ENCODE measurements at regions not wholly inside any gene's neighbourhood (a gene's known extent, or its start where the extent isn't known, plus 50 kb on each side); places are given as distances from the start of the nearest gene placed in this dataset.

DNA sequence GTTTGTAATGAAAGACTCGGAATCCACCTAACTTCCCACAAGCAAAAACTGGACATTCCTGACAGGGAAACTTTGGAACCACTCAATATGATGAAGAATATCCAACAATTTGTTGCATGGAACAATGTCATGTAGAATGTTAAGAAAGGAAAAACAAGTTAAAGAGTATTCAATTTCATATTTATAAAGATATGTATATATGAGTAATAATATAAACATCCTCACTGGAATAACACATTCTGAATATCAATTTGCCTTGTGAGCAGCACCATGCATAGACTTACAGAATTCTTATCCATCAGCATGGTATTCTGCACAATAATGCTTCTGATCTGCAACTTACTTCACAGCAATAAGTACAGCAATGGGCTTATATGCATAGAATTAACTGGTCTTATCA, 650.3 kb downstream of the SEMA5A start:
- H3K9me3 ChIP-seq (replicated peaks; ENCODE audit: control insufficient read depth, insufficient read depth, low read length): no peaks in the 10 kb centered on the region
- H3K36me3 ChIP-seq (ENCODE audit: control insufficient read depth in 2 of 2, insufficient read depth in 2 of 2, low read length in 1 of 2): no peaks in the 10 kb centered on the region
- FAIRE-seq (no peak), DNase-seq (ENCODE audit: low read depth, low spot score) (no peak), ATAC-seq (no peak)
- no peak overlapping the region for H3K4me3 ChIP-seq
- POLR2A ChIA-PET: no interaction called here
- TF ChIP-seq BRCA1 (IDR thresholded peaks at IDR 0.05; ENCODE audit: low read depth, low read length) (no peak), LARP7 (IDR thresholded peaks at IDR 0.05) (no peak), RBBP5 (conservative IDR thresholded peaks at IDR 0.05) (no peak), POLR2AphosphoS2 (IDR thresholded peaks at IDR 0.05; ENCODE audit: low read depth, low read length) (no peak), ETV6 (conservative IDR thresholded peaks at IDR 0.05 in 1 of 2, IDR thresholded peaks at IDR 0.05 in 1 of 2; ENCODE audit: borderline replicate concordance in 1 of 2, low read depth in 1 of 2) (no peak)
- H4K20me1 ChIP-seq (ENCODE audit: control insufficient read depth, insufficient read depth): no peaks in the 10 kb centered on the region
- SMC1A ChIA-PET (ENCODE audit: uncharacterized antibody, unreplicated experiment): no interaction called here
- no TSS peak for BruUV-seq (replicated peaks)
- H2AFZ ChIP-seq (ENCODE audit: control insufficient read depth, low read depth, low read length): no peak overlapping the region
- no peaks in the 10 kb centered on the region for H3K4me1 ChIP-seq (ENCODE audit: control insufficient read depth, insufficient read depth, low read length)
- no peak overlapping the region for H3K27ac ChIP-seq (ENCODE audit: control insufficient read depth, insufficient read depth)
- H3K27me3 ChIP-seq (replicated peaks in 1 of 2; ENCODE audit: control insufficient read depth in 2 of 2, insufficient read depth in 2 of 2, low read length in 1 of 2): no peaks in the 10 kb centered on the region
- no peak overlapping the region for H3K4me2 ChIP-seq (ENCODE audit: control insufficient read depth, insufficient read depth)
- no peaks in the 10 kb centered on the region for H3K79me2 ChIP-seq (ENCODE audit: control insufficient read depth, insufficient read depth, low read length)
- CTCF ChIA-PET: no interaction called here
- RAD21 ChIA-PET (ENCODE audit: unreplicated experiment): no interaction called here
- no peak overlapping the region for H3K9ac ChIP-seq (ENCODE audit: control insufficient read depth, insufficient read depth, low read length)
- WGBS (ENCODE audit: insufficient coverage, insufficient replicate concordance, low lambda C conversion rate, missing lambda C conversion rate): 30% methylated on average over 1 of the region's 1 CpG
- intact Hi-C loops (cut with micrococcal nuclease; ENCODE audit: unreplicated experiment): no loop called here
- in situ Hi-C loops (cut with MboI): no loop called here

- 22% methylated on average over 5 of the region's 5 CpGs for WGBS (ENCODE audit: insufficient coverage, insufficient replicate concordance, low lambda C conversion rate, missing lambda C conversion rate)
- no TSS peak for BruUV-seq (replicated peaks)
- TF ChIP-seq ZZZ3 (IDR thresholded peaks at IDR 0.05; ENCODE audit: control insufficient read depth, insufficient read length, low read depth) (no peak), BCL3 (IDR thresholded peaks at IDR 0.05; ENCODE audit: borderline replicate concordance, insufficient read depth, low read depth, low read length, poor library complexity, severe bottlenecking) (no peak), ZNF217 (IDR thresholded peaks at IDR 0.05) (no peak), NFYA (IDR thresholded peaks at IDR 0.05; ENCODE audit: borderline replicate concordance, low read depth, low read length) (no peak), IKZF2 (IDR thresholded peaks at IDR 0.05) (no peak), E2F8 (IDR thresholded peaks at IDR 0.05; ENCODE audit: low read depth, partially characterized antibody) (no peak), EP300 (IDR thresholded peaks at IDR 0.05; ENCODE audit: borderline replicate concordance in 1 of 2, control insufficient read depth in 1 of 2, low read depth in 2 of 2, low read length in 2 of 2) (no peak), KLF5 (IDR thresholded peaks at IDR 0.05; ENCODE audit: partially characterized antibody) (no peak), MEF2B (IDR thresholded peaks at IDR 0.05; ENCODE audit: partially characterized antibody, poor library complexity, severe bottlenecking) (no peak), RBBP5 (conservative IDR thresholded peaks at IDR 0.05) (no peak), SREBF1 (IDR thresholded peaks at IDR 0.05; ENCODE audit: low read length) (no peak)
Observed at GRCh38 chr5:8897316-8897715, 648.6 kb downstream of the SEMA5A start.

More at GRCh38 chr5:8897316-8897715, 648.6 kb downstream of the SEMA5A start:
- no peaks in the 10 kb centered on the region for H4K20me1 ChIP-seq (ENCODE audit: control insufficient read depth, insufficient read depth)
- no peaks in the 10 kb centered on the region for H3K4me1 ChIP-seq (ENCODE audit: control insufficient read depth, insufficient read depth, low read length)
- no peak overlapping the region for H3K4me2 ChIP-seq (ENCODE audit: control insufficient read depth, insufficient read depth)
- H3K36me3 ChIP-seq (ENCODE audit: control insufficient read depth in 2 of 2, insufficient read depth in 2 of 2, low read length in 1 of 2): no peaks in the 10 kb centered on the region
- H3K4me3 ChIP-seq: no peak overlapping the region
- no peaks in the 10 kb centered on the region for H3K27me3 ChIP-seq (replicated peaks in 1 of 2; ENCODE audit: control insufficient read depth in 2 of 2, insufficient read depth in 2 of 2, low read length in 1 of 2)
- in situ Hi-C loops (cut with MboI) (no loop called here), intact Hi-C loops (cut with micrococcal nuclease; ENCODE audit: unreplicated experiment) (no loop called here)
- RAD21 ChIA-PET (ENCODE audit: unreplicated experiment): no interaction called here
- no peak overlapping the region for H2AFZ ChIP-seq (ENCODE audit: control insufficient read depth, low read depth, low read length)
- H3K9ac ChIP-seq (ENCODE audit: control insufficient read depth, insufficient read depth, low read length): no peak overlapping the region
- POLR2A ChIA-PET: no interaction called here
- CTCF ChIA-PET: interaction anchor here (1.1 to 1.7 kb wide), 2 partner anchors 13 to 253 kb away, joined by 4 to 7 read pairs; no protein-coding TSS in a partner anchor
- ATAC-seq: no peak
- H3K27ac ChIP-seq (ENCODE audit: control insufficient read depth, insufficient read depth): no peak overlapping the region
- FAIRE-seq: no peak
- H3K9me3 ChIP-seq (replicated peaks; ENCODE audit: control insufficient read depth, insufficient read depth, low read length): no peaks in the 10 kb centered on the region
- SMC1A ChIA-PET (ENCODE audit: uncharacterized antibody, unreplicated experiment): interaction anchor here (0.7 to 1.3 kb wide), 3 partner anchors 10 to 14 kb away, joined by 3 read pairs; no protein-coding TSS in a partner anchor
- no peak for DNase-seq (ENCODE audit: low read depth, low spot score)
- no peaks in the 10 kb centered on the region for H3K79me2 ChIP-seq (ENCODE audit: control insufficient read depth, insufficient read depth, low read length)

All from GM12878 (cell line).